ENCODE measurements at regions not wholly inside any gene's neighbourhood (a gene's known extent, or its start where the extent isn't known, plus 50 kb on each side); places are given as distances from the start of the nearest gene placed in this dataset.

GRCh38 chr3:104546301-104546700 lies 820.4 kb upstream of the ALCAM start:
- Histone ChIP-seq H4K91ac (replicated peaks; ENCODE audit: insufficient read length, low read length) (no peak overlapping the region), H3K23ac (ENCODE audit: insufficient read length) (no peak overlapping the region), H2BK12ac (ENCODE audit: low read depth, low read length) (no peak overlapping the region), H3K4ac (replicated peaks; ENCODE audit: insufficient read length, low read depth, low read length) (no peak overlapping the region), H3K56ac (replicated peaks; ENCODE audit: insufficient read length, low read depth, low read length) (no peak overlapping the region), H2BK120ac (replicated peaks; ENCODE audit: low read depth, low read length) (no peak overlapping the region), H4K5ac (ENCODE audit: insufficient read length, low read depth, low read length) (no peak overlapping the region), H2BK5ac (ENCODE audit: low read depth, low read length) (no peak overlapping the region), H3K27ac (ENCODE audit: low read depth, low read length) (no peak overlapping the region), H3K4me2 (ENCODE audit: insufficient read depth in 1 of 2, low read depth in 2 of 2, low read length in 2 of 2) (peak overlapping the region in 1 of 2 experiments; percentile 48; a peak in 1 of 4 replicates), H3K79me2 (ENCODE audit: control insufficient read depth in 1 of 2, insufficient read depth in 2 of 2, low read length in 2 of 2) (no peaks in the 10 kb centered on the region), H3K14ac (ENCODE audit: insufficient read length) (no peak overlapping the region), H3K23me2 (ENCODE audit: low read depth, low read length) (no peaks in the 10 kb centered on the region), H3K9ac (replicated peaks in 1 of 4; ENCODE audit: extremely low read depth in 1 of 4, low read depth in 3 of 4, low read length in 3 of 4) (no peak overlapping the region), H3K27me3 (replicated peaks in 1 of 4; ENCODE audit: control insufficient read depth in 3 of 4, extremely low read depth in 1 of 4, insufficient read depth in 3 of 4, low read length in 3 of 4) (peaks cover 10 to 27% (median 12%) of the 10 kb centered on the region in 4 experiments; a peak in 5 of 7 replicates), H2AK5ac (ENCODE audit: low read depth, low read length) (no peak overlapping the region), H3K4me3 (ENCODE audit: extremely low read depth in 1 of 4, insufficient read depth in 2 of 4, low read depth in 3 of 4, low read length in 4 of 4) (no peak overlapping the region), H3K9me3 (ENCODE audit: insufficient read depth in 2 of 2, low read depth in 1 of 2, low read length in 1 of 2) (no peaks in the 10 kb centered on the region), H3K18ac (ENCODE audit: extremely low read depth, low read length) (no peak overlapping the region), H4K8ac (ENCODE audit: extremely low read depth, insufficient read depth, low read length) (no peak overlapping the region), H3K79me1 (ENCODE audit: low read depth, low read length) (no peaks in the 10 kb centered on the region), H2AFZ (ENCODE audit: low read length) (no peak overlapping the region), H3K4me1 (replicated peaks in 1 of 4; ENCODE audit: control insufficient read depth in 3 of 4, insufficient read depth in 4 of 4, low read length in 3 of 4) (peaks cover 0 to 19% (median 4%) of the 10 kb centered on the region in 4 experiments; a peak in 2 of 7 replicates), H2BK15ac (ENCODE audit: low read length) (no peak overlapping the region), H3K36me3 (ENCODE audit: control insufficient read depth in 2 of 4, insufficient read depth in 4 of 4, low read length in 3 of 4) (no peaks in the 10 kb centered on the region), H4K20me1 (replicated peaks in 1 of 2; ENCODE audit: control insufficient read depth in 1 of 2, insufficient read depth in 2 of 2, low read length in 2 of 2) (no peaks in the 10 kb centered on the region), H2BK20ac (ENCODE audit: low read length) (no peak overlapping the region)
- TF ChIP-seq GABPA (IDR thresholded peaks at IDR 0.05; ENCODE audit: borderline replicate concordance, insufficient read depth, low read length) (no peak), CTBP2 (IDR thresholded peaks at IDR 0.05; ENCODE audit: borderline replicate concordance, insufficient read depth, insufficient read length, low read length) (no peak), BACH1 (IDR thresholded peaks at IDR 0.05; ENCODE audit: low read length) (no peak), EP300 (IDR thresholded peaks at IDR 0.05; ENCODE audit: borderline replicate concordance in 1 of 2, low read depth in 2 of 2, low read length in 2 of 2) (no peak), KDM1A (IDR thresholded peaks at IDR 0.05; ENCODE audit: borderline replicate concordance, low read length) (no peak), RBBP5 (IDR thresholded peaks at IDR 0.05; ENCODE audit: borderline replicate concordance, low read depth, low read length) (no peak), EZH2 (IDR thresholded peaks at IDR 0.05; ENCODE audit: low read depth, low read length, severe bottlenecking) (no peak), CHD1 (IDR thresholded peaks at IDR 0.05; ENCODE audit: low read depth, low read length) (no peak), POU5F1 (IDR thresholded peaks at IDR 0.05; ENCODE audit: low read depth, low read length) (no peak), USF2 (IDR thresholded peaks at IDR 0.05; ENCODE audit: low read length) (no peak)
- ChIA-PET CTCF (ENCODE audit: partially characterized antibody) (no interaction called here), POLR2A (ENCODE audit: partially characterized antibody) (no interaction called here)
- WGBS, 2 experiments (ENCODE audit: extremely low coverage in 1 of 2, insufficient coverage in 1 of 2, insufficient read length in 1 of 2, insufficient replicate concordance in 2 of 2, low coverage in 1 of 2, low lambda C conversion rate in 2 of 2, missing lambda C conversion rate in 1 of 2): 87% methylated on average over 3 of the region's 3 CpGs; no CpG with 5 or more reads in 1 of the 2 experiments
- DNase-seq (ENCODE audit: low read depth in 1 of 2, low spot score in 2 of 2) (no peak), FAIRE-seq (no peak)
